ENCODE measurements at regions not wholly inside any gene's neighbourhood (a gene's known extent, or its start where the extent isn't known, plus 50 kb on each side); places are given as distances from the start of the nearest gene placed in this dataset.

DNA sequence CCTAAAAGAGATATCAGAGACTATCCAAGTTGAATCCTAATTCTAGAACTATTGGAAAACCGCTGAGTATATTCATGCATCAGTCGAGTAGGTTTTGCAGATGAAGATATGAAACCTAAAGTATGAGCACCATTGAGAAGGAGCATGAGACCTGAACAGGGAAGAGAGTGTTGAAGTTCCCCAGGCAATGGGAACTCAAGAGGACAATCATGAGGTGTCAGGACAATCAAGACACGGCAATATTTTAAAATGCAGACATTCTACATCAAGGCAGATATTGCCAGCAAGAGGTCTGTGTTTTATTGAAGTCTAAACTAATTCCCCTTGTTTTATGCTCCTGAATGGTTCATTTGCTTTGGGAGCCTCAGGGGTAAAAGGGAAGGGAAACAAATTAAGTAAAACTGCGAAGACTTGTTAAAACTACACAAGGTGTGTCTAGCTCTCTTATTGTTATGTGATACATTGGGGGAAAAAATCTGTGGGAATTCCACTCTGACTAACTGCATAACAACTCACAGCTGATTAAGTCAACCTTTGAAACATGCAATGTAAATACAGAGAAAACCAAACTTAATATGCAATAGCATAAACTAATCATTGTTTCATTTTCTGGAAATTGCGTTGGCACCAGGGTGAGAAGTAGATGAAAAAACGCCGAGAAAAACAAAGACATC is 347.9 kb upstream of the ADGRL2 start:
- TF ChIP-seq ZNF274 (IDR thresholded peaks at IDR 0.05; ENCODE audit: low read depth, low read length), result no peak
- no peak for TF ChIP-seq SUZ12 (IDR thresholded peaks at IDR 0.05; ENCODE audit: extremely low read depth, insufficient read depth, insufficient read length)
- TF ChIP-seq YY1 (IDR thresholded peaks at IDR 0.05; ENCODE audit: insufficient read depth, insufficient read length), result no peak
- no peak for DNase-seq (ENCODE audit: low read depth, low spot score)
- Histone ChIP-seq H3K9me3 (ENCODE audit: insufficient read depth, low read length) (peaks cover 1% of the 10 kb centered on the region; the same call in 1 of the 2 replicates), H3K36me3 (ENCODE audit: insufficient read depth, insufficient read length, low read length) (no peaks in the 10 kb centered on the region), H3K9ac (ENCODE audit: insufficient read length, low read depth) (no peak overlapping the region), H3K4me3 (ENCODE audit: insufficient read length, low read depth) (no peak overlapping the region), H3K27me3 (ENCODE audit: insufficient read depth, insufficient read length) (no peaks in the 10 kb centered on the region), H3K4me1 (ENCODE audit: insufficient read depth, insufficient read length) (no peaks in the 10 kb centered on the region)

DNA sequence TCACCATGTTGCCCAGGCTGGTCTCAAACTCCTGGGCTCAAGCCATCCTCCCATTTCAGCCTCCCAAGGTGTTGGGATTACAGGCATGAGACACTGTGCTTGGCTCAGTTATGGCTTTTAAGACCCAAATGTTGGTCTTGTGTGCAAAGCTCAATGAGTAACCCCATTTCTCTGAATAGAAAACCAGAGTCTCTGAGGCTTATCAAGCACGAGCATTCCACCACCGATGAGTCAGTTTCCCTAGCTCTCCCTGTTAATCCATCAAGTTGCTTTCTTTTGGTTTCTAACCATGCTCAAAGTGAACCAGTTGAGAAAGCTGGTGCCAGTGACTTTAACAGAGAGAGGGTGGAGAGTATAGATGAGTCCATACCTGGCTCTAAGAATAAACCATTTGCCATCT is 350.9 kb upstream of the ADGRL2 start:
- no peak overlapping the region for H3K4me3 ChIP-seq (ENCODE audit: insufficient read length, low read depth)
- H3K4me1 ChIP-seq (ENCODE audit: insufficient read depth, insufficient read length), result no peaks in the 10 kb centered on the region
- H3K36me3 ChIP-seq (ENCODE audit: insufficient read depth, insufficient read length, low read length), result no peaks in the 10 kb centered on the region
- H3K27me3 ChIP-seq (ENCODE audit: insufficient read depth, insufficient read length), result no peaks in the 10 kb centered on the region
- no peak overlapping the region for H3K9ac ChIP-seq (ENCODE audit: insufficient read length, low read depth)
- TF ChIP-seq YY1 (IDR thresholded peaks at IDR 0.05; ENCODE audit: insufficient read depth, insufficient read length) (no peak), ZNF274 (IDR thresholded peaks at IDR 0.05; ENCODE audit: low read depth, low read length) (no peak), SUZ12 (IDR thresholded peaks at IDR 0.05; ENCODE audit: extremely low read depth, insufficient read depth, insufficient read length) (no peak)
- no peak for DNase-seq (ENCODE audit: low read depth, low spot score)
- peaks cover 10% of the 10 kb centered on the region; the same call in 1 of the 2 replicates for H3K9me3 ChIP-seq (ENCODE audit: insufficient read depth, low read length)

DNA sequence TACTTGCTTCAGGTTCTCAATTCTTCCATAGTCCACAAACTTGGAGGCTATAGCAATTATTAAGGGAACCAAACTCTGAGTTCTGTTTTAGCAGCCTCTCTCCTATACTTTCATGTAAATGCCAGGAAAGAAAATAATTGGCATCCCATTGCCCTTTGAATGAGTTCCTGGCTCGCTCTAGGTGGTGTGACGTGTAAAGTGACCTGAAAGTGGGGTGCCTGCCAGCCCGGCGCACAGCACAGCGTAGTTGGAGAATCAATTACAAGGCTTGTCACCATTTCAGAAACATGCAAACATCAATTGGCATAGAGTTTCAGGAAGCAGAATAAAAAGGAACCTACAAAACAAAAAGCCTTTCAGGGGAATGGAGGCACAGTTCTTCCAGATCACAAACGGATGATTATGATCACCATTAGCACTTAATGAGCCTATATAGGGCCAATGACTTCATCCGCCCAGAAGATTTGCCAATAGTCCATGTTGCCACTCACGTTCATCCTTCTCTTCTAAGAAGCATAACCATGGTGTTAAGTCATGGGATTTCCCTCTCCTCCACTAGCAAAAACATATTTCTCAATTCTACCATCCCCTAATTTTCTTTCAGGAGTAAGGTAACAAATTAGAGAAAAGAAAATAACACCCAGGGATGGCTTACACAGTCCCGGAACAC is 354.6 kb upstream of the ADGRL2 start:
- Histone ChIP-seq H3K27me3 (ENCODE audit: insufficient read depth, insufficient read length) (no peaks in the 10 kb centered on the region), H3K9me3 (ENCODE audit: insufficient read depth, low read length) (peaks cover 10% of the 10 kb centered on the region; the same call in 1 of the 2 replicates), H3K4me3 (ENCODE audit: insufficient read length, low read depth) (no peak overlapping the region), H3K9ac (ENCODE audit: insufficient read length, low read depth) (no peak overlapping the region), H3K4me1 (ENCODE audit: insufficient read depth, insufficient read length) (no peaks in the 10 kb centered on the region), H3K36me3 (ENCODE audit: insufficient read depth, insufficient read length, low read length) (no peaks in the 10 kb centered on the region)
- TF ChIP-seq ZNF274 (IDR thresholded peaks at IDR 0.05; ENCODE audit: low read depth, low read length) (no peak), SUZ12 (IDR thresholded peaks at IDR 0.05; ENCODE audit: extremely low read depth, insufficient read depth, insufficient read length) (no peak), YY1 (IDR thresholded peaks at IDR 0.05; ENCODE audit: insufficient read depth, insufficient read length) (no peak)
- DNase-seq (ENCODE audit: low read depth, low spot score), result no peak

GRCh38 chr1:81443288-81443687 is 357.4 kb upstream of the ADGRL2 start:
- H3K9me3 ChIP-seq (ENCODE audit: insufficient read depth, low read length), result peaks cover 24% of the 10 kb centered on the region; the same call in 1 of the 2 replicates
- no peaks in the 10 kb centered on the region for H3K27me3 ChIP-seq (ENCODE audit: insufficient read depth, insufficient read length)
- DNase-seq (ENCODE audit: low read depth, low spot score), result no peak
- H3K36me3 ChIP-seq (ENCODE audit: insufficient read depth, insufficient read length, low read length), result no peaks in the 10 kb centered on the region
- H3K4me3 ChIP-seq (ENCODE audit: insufficient read length, low read depth), result no peak overlapping the region
- no peaks in the 10 kb centered on the region for H3K4me1 ChIP-seq (ENCODE audit: insufficient read depth, insufficient read length)
- H3K9ac ChIP-seq (ENCODE audit: insufficient read length, low read depth), result no peak overlapping the region
- TF ChIP-seq YY1 (IDR thresholded peaks at IDR 0.05; ENCODE audit: insufficient read depth, insufficient read length) (no peak), ZNF274 (IDR thresholded peaks at IDR 0.05; ENCODE audit: low read depth, low read length) (no peak), SUZ12 (IDR thresholded peaks at IDR 0.05; ENCODE audit: extremely low read depth, insufficient read depth, insufficient read length) (no peak)

DNA sequence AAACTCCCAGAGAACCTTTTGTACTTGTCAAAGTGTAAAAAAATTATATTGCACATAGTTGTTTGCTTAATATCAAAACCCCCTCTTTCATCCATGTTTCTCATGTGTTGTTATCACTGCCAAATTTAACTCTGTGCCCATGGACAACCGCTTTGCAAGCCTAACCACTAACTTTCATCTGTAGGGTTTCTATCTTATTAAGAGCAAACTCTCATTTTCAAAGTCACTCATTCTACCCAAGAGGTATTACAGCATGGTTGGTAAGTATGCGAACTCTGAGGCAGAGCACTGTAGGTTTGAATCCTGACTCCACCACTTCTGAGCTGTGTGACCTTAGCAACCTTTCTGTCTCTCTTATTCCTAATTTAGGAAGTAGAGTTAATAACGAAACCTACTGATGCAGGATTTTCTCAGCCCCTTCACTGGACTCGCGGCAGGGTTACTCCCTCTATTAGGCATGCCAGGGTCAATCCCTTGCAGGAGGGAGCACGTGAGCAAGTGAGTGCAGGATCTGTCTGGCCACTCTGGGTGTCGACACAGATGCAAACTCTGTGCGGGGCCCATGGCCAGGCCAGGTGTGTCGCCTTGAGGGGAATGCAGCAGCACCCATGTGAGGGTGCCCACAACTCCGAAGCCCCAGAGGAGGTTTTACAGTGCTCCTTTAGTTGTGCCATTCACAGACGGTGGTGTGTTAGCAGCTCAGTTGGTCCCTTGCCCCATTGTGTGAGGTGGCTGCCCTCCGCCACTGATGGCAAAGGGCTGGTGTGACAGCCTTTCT is 361.5 kb upstream of the ADGRL2 start:
- Histone ChIP-seq H3K9me3 (ENCODE audit: insufficient read depth, low read length) (peaks cover 14% of the 10 kb centered on the region; the same call in 1 of the 2 replicates), H3K36me3 (ENCODE audit: insufficient read depth, insufficient read length, low read length) (no peaks in the 10 kb centered on the region), H3K27me3 (ENCODE audit: insufficient read depth, insufficient read length) (no peaks in the 10 kb centered on the region), H3K4me1 (ENCODE audit: insufficient read depth, insufficient read length) (no peaks in the 10 kb centered on the region), H3K9ac (ENCODE audit: insufficient read length, low read depth) (no peak overlapping the region), H3K4me3 (ENCODE audit: insufficient read length, low read depth) (no peak overlapping the region)
- TF ChIP-seq ZNF274 (IDR thresholded peaks at IDR 0.05; ENCODE audit: low read depth, low read length) (no peak), SUZ12 (IDR thresholded peaks at IDR 0.05; ENCODE audit: extremely low read depth, insufficient read depth, insufficient read length) (no peak), YY1 (IDR thresholded peaks at IDR 0.05; ENCODE audit: insufficient read depth, insufficient read length) (no peak)
- no peak for DNase-seq (ENCODE audit: low read depth, low spot score)

- H3K27me3 ChIP-seq (ENCODE audit: insufficient read depth, insufficient read length), result no peaks in the 10 kb centered on the region
- H3K9me3 ChIP-seq (ENCODE audit: insufficient read depth, low read length), result peaks cover 14% of the 10 kb centered on the region; the same call in 1 of the 2 replicates
- DNase-seq (ENCODE audit: low read depth, low spot score), result no peak
- H3K36me3 ChIP-seq (ENCODE audit: insufficient read depth, insufficient read length, low read length), result no peaks in the 10 kb centered on the region
- H3K4me3 ChIP-seq (ENCODE audit: insufficient read length, low read depth), result no peak overlapping the region
- no peak overlapping the region for H3K9ac ChIP-seq (ENCODE audit: insufficient read length, low read depth)
- no peak for TF ChIP-seq YY1 (IDR thresholded peaks at IDR 0.05; ENCODE audit: insufficient read depth, insufficient read length)
- no peak for TF ChIP-seq ZNF274 (IDR thresholded peaks at IDR 0.05; ENCODE audit: low read depth, low read length)
- TF ChIP-seq SUZ12 (IDR thresholded peaks at IDR 0.05; ENCODE audit: extremely low read depth, insufficient read depth, insufficient read length), result no peak
- H3K4me1 ChIP-seq (ENCODE audit: insufficient read depth, insufficient read length), result no peaks in the 10 kb centered on the region
Measured at GRCh38 chr1:81437649-81438048, 363.1 kb upstream of the ADGRL2 start.

DNA sequence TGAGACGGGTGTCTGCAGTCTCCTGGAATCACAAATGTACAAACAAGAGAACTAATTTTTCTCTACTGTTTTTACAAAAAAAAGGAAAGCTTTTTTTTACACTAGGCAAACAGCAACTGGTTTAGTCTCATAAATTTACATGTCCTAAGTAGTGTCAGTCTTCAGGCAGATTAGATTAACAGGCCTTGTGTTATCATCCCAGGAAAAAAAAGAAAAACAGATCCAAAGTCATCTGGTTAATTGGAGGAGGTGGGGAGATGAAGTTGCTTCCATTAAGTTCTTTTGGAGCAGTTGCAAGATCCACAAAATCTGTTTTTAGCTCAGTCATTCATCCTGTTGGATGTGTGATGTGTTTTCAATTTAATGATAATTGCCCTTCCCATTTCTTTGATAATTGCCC is 363.5 kb upstream of the ADGRL2 start:
- Histone ChIP-seq H3K9ac (ENCODE audit: insufficient read length, low read depth) (no peak overlapping the region), H3K36me3 (ENCODE audit: insufficient read depth, insufficient read length, low read length) (no peaks in the 10 kb centered on the region), H3K9me3 (ENCODE audit: insufficient read depth, low read length) (peaks cover 14% of the 10 kb centered on the region; the same call in 1 of the 2 replicates), H3K27me3 (ENCODE audit: insufficient read depth, insufficient read length) (no peaks in the 10 kb centered on the region), H3K4me3 (ENCODE audit: insufficient read length, low read depth) (no peak overlapping the region), H3K4me1 (ENCODE audit: insufficient read depth, insufficient read length) (no peaks in the 10 kb centered on the region)
- no peak for DNase-seq (ENCODE audit: low read depth, low spot score)
- TF ChIP-seq YY1 (IDR thresholded peaks at IDR 0.05; ENCODE audit: insufficient read depth, insufficient read length) (no peak), SUZ12 (IDR thresholded peaks at IDR 0.05; ENCODE audit: extremely low read depth, insufficient read depth, insufficient read length) (no peak), ZNF274 (IDR thresholded peaks at IDR 0.05; ENCODE audit: low read depth, low read length) (no peak)
